ENCODE measurements at regions not wholly inside any gene's neighbourhood (a gene's known extent, or its start where the extent isn't known, plus 50 kb on each side); places are given as distances from the start of the nearest gene placed in this dataset.

DNA sequence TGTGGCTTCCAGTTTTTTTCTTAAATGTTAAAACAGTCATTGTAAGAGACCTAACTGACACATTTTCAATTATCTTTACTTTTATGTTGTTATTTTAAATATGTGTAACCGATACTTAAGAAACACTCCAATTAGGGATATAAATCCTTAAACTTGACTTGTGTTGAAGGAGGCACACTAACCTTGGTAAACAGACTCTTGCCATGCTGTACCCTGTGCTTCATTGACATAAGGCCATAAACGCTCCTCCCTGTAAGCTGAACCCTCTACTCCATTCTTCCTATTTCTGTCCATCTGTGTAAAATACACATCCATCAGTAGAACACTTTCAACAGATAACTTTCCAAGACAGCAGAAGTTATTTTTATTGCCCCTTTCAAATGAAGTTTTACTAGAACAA lies 780.5 kb upstream of the FAM98A start:
- Histone ChIP-seq H3K9me2 (replicated peaks; ENCODE audit: control insufficient read depth, low read length) (no peaks in the 10 kb centered on the region), H3F3A (ENCODE audit: control insufficient read depth, insufficient read depth) (no peaks in the 10 kb centered on the region), H3K79me2 (ENCODE audit: control insufficient read depth, low read length) (no peaks in the 10 kb centered on the region), H3K9me3 (ENCODE audit: control insufficient read depth, insufficient read depth, low read length) (no peaks in the 10 kb centered on the region), H3K36me3 (ENCODE audit: control insufficient read depth, low read length) (no peaks in the 10 kb centered on the region), H3K4me1 (ENCODE audit: control insufficient read depth, low read length) (no peaks in the 10 kb centered on the region), H3K27me3 (ENCODE audit: control insufficient read depth, low read length) (no peaks in the 10 kb centered on the region), H3K27ac (ENCODE audit: low read depth, low read length) (no peak overlapping the region), H3K4me2 (ENCODE audit: low read length) (no peak overlapping the region), H3K4me3 (ENCODE audit: low read length) (no peak overlapping the region), H4K20me1 (ENCODE audit: control insufficient read depth, insufficient read depth, low read depth, low read length) (no peaks in the 10 kb centered on the region)
- TF ChIP-seq, protein P1, sequence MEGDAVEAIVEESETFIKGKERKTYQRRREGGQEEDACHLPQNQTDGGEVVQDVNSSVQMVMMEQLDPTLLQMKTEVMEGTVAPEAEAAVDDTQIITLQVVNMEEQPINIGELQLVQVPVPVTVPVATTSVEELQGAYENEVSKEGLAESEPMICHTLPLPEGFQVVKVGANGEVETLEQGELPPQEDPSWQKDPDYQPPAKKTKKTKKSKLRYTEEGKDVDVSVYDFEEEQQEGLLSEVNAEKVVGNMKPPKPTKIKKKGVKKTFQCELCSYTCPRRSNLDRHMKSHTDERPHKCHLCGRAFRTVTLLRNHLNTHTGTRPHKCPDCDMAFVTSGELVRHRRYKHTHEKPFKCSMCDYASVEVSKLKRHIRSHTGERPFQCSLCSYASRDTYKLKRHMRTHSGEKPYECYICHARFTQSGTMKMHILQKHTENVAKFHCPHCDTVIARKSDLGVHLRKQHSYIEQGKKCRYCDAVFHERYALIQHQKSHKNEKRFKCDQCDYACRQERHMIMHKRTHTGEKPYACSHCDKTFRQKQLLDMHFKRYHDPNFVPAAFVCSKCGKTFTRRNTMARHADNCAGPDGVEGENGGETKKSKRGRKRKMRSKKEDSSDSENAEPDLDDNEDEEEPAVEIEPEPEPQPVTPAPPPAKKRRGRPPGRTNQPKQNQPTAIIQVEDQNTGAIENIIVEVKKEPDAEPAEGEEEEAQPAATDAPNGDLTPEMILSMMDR (IDR thresholded peaks at IDR 0.05; ENCODE audit: low read depth, low read length, poor library complexity, severe bottlenecking), result no peak
- TF ChIP-seq EZH2phosphoT487 (IDR thresholded peaks at IDR 0.05; ENCODE audit: borderline replicate concordance, low read length), result no peak

DNA sequence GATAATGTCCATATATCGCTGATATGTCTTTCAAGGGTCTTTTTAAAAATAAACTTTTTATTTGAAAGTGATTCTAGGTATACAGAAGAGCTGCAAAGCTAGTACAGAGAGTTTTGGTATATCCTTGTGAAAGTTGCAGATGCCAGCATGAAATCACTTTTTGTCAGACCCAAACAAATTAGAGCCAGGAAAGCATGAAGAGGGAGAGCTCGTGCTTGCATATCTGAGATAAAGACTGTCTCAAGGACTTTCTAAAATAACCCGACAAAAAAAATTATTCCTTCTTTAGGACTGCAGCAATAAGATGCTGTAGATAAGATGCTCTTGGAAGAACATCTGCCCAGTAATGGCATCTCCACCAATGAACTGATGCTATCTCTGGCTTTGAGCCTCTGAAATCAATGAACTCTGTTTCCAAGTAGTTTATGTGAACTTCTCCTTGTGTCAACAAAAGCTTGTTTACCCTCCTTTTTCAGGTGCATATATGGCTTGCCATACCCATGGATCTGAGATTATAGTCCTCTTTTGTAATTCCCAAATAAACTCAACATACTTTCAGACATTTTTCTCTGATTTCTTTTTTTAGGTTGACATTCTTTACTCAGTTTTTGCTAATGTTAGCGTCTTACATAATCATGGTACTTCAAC lies 774.6 kb upstream of the FAM98A start:
- Histone ChIP-seq H4K20me1 (ENCODE audit: control insufficient read depth, insufficient read depth, low read depth, low read length) (no peaks in the 10 kb centered on the region), H3K79me2 (ENCODE audit: control insufficient read depth, low read length) (no peaks in the 10 kb centered on the region), H3K4me3 (ENCODE audit: low read length) (no peak overlapping the region), H3F3A (ENCODE audit: control insufficient read depth, insufficient read depth) (no peaks in the 10 kb centered on the region), H3K4me2 (ENCODE audit: low read length) (no peak overlapping the region), H3K9me3 (ENCODE audit: control insufficient read depth, insufficient read depth, low read length) (no peaks in the 10 kb centered on the region), H3K27me3 (ENCODE audit: control insufficient read depth, low read length) (no peaks in the 10 kb centered on the region), H3K4me1 (ENCODE audit: control insufficient read depth, low read length) (no peaks in the 10 kb centered on the region), H3K36me3 (ENCODE audit: control insufficient read depth, low read length) (no peaks in the 10 kb centered on the region), H3K27ac (ENCODE audit: low read depth, low read length) (no peak overlapping the region), H3K9me2 (replicated peaks; ENCODE audit: control insufficient read depth, low read length) (no peaks in the 10 kb centered on the region)
- TF ChIP-seq EZH2phosphoT487 (IDR thresholded peaks at IDR 0.05; ENCODE audit: borderline replicate concordance, low read length), result no peak
- TF ChIP-seq, protein P1 (IDR thresholded peaks at IDR 0.05; ENCODE audit: low read depth, low read length, poor library complexity, severe bottlenecking), result no peak

DNA sequence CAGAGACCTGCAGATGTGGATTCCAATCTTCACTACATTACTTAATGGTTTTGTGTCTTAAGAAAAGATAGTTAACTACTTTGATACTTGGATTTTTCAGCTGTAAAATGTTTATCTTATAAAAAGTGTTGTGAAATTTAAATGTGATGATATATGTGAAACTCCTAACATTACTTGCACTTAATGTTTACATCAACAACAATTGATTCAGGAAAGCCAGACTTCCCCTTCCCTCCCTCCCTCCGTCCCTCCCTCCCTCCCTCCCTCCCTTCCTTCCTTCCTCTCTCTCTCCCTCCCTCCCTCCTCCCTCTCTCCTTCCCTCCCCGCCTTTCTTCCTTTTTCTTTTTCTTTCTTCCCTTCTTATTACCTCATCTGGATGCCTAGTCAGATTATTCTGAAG lies 773.9 kb upstream of the FAM98A start:
- H3K4me1 ChIP-seq (ENCODE audit: control insufficient read depth, low read length), result no peaks in the 10 kb centered on the region
- H3K4me3 ChIP-seq (ENCODE audit: low read length), result no peak overlapping the region
- no peaks in the 10 kb centered on the region for H4K20me1 ChIP-seq (ENCODE audit: control insufficient read depth, insufficient read depth, low read depth, low read length)
- H3K27me3 ChIP-seq (ENCODE audit: control insufficient read depth, low read length), result no peaks in the 10 kb centered on the region
- no peaks in the 10 kb centered on the region for H3K9me2 ChIP-seq (replicated peaks; ENCODE audit: control insufficient read depth, low read length)
- H3K79me2 ChIP-seq (ENCODE audit: control insufficient read depth, low read length), result no peaks in the 10 kb centered on the region
- no peak overlapping the region for H3K4me2 ChIP-seq (ENCODE audit: low read length)
- H3K9me3 ChIP-seq (ENCODE audit: control insufficient read depth, insufficient read depth, low read length), result no peaks in the 10 kb centered on the region
- H3F3A ChIP-seq (ENCODE audit: control insufficient read depth, insufficient read depth), result no peaks in the 10 kb centered on the region
- no peaks in the 10 kb centered on the region for H3K36me3 ChIP-seq (ENCODE audit: control insufficient read depth, low read length)
- TF ChIP-seq, protein P1 (IDR thresholded peaks at IDR 0.05; ENCODE audit: low read depth, low read length, poor library complexity, severe bottlenecking), result no peak
- TF ChIP-seq EZH2phosphoT487 (IDR thresholded peaks at IDR 0.05; ENCODE audit: borderline replicate concordance, low read length), result no peak
- no peak overlapping the region for H3K27ac ChIP-seq (ENCODE audit: low read depth, low read length)
